Ishikawa (cell line): ENCODE measurements at regions not wholly inside any gene's neighbourhood (a gene's known extent, or its start where the extent isn't known, plus 50 kb on each side); places are given as distances from the start of the nearest gene placed in this dataset.

Experiments
- CEBPB ChIP-seq: IDR thresholded peaks from 2 replicates; pipeline ENCODE4 v1.6.1; 2012
- EP300 ChIP-seq: IDR thresholded peaks from 2 replicates; pipeline ENCODE4 v1.6.1; 2012; ENCODE audit warnings: borderline replicate concordance
- FOXM1 ChIP-seq: IDR thresholded peaks from 2 replicates; pipeline ENCODE4 v1.6.1; 2012; ENCODE audit warnings: low read depth, borderline replicate concordance
- MAX ChIP-seq: IDR thresholded peaks from 2 replicates; pipeline ENCODE4 v1.6.1; 2012
- RAD21 ChIP-seq: IDR thresholded peaks from 2 replicates; pipeline ENCODE4 v1.6.1; 2012; ENCODE audit warnings: low read depth
- TAF1 ChIP-seq: IDR thresholded peaks from 2 replicates; pipeline ENCODE4 v1.6.1; 2012; ENCODE audit warnings: low read depth, mild to moderate bottlenecking
- TCF12 ChIP-seq: IDR thresholded peaks from 2 replicates; pipeline ENCODE4 v1.6.1; 2012; ENCODE audit warnings: low read depth
- TEAD4 ChIP-seq: IDR thresholded peaks from 2 replicates; pipeline ENCODE4 v1.6.1; 2012
- USF1 ChIP-seq: IDR thresholded peaks from 2 replicates; pipeline ENCODE4 v1.6.1; 2012
- YY1 ChIP-seq: IDR thresholded peaks from 2 replicates; pipeline ENCODE4 v1.6.1; 2012; ENCODE audit warnings: low read depth
- ZBTB7A ChIP-seq: IDR thresholded peaks from 2 replicates; pipeline ENCODE4 v1.6.1; 2012; ENCODE audit warnings: low read depth
- TF ChIP-seq, protein P1 (sequence below): IDR thresholded peaks from 2 replicates; pipeline ENCODE4 v1.6.1; 2012; ENCODE audit warnings: low read depth, mild to moderate bottlenecking

DNA sequence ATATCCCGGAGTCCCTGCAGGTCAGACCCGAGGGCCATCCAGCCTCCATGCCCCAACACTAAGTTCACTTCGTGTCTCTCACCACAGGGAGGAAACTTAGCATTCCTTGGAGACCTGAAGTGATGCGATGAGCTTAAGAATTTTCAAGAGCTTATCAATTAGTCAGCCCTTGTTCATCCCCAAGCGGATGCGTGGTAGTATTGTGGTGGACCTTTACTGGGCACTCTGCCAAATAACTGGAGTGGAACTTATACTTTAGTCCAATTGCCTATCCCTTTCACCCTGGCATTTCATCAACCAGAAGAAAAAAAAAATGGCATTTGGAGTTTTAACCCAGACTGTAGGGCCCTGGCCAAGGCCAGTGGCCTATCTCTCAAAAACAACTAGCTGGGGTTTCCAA, 137.1 kb downstream of the RELL1 start:
- no peak for TF ChIP-seq TCF12
- TF ChIP-seq, protein P1, sequence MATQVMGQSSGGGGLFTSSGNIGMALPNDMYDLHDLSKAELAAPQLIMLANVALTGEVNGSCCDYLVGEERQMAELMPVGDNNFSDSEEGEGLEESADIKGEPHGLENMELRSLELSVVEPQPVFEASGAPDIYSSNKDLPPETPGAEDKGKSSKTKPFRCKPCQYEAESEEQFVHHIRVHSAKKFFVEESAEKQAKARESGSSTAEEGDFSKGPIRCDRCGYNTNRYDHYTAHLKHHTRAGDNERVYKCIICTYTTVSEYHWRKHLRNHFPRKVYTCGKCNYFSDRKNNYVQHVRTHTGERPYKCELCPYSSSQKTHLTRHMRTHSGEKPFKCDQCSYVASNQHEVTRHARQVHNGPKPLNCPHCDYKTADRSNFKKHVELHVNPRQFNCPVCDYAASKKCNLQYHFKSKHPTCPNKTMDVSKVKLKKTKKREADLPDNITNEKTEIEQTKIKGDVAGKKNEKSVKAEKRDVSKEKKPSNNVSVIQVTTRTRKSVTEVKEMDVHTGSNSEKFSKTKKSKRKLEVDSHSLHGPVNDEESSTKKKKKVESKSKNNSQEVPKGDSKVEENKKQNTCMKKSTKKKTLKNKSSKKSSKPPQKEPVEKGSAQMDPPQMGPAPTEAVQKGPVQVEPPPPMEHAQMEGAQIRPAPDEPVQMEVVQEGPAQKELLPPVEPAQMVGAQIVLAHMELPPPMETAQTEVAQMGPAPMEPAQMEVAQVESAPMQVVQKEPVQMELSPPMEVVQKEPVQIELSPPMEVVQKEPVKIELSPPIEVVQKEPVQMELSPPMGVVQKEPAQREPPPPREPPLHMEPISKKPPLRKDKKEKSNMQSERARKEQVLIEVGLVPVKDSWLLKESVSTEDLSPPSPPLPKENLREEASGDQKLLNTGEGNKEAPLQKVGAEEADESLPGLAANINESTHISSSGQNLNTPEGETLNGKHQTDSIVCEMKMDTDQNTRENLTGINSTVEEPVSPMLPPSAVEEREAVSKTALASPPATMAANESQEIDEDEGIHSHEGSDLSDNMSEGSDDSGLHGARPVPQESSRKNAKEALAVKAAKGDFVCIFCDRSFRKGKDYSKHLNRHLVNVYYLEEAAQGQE, result no peak
- TF ChIP-seq RAD21, result no peak
- TF ChIP-seq MAX, result no peak
- no peak for TF ChIP-seq ZBTB7A
- TF ChIP-seq TEAD4, result no peak
- TF ChIP-seq TAF1, result no peak
- TF ChIP-seq CEBPB, result no peak
- TF ChIP-seq YY1, result no peak
- no peak for TF ChIP-seq EP300
- TF ChIP-seq FOXM1, result no peak
- no peak for TF ChIP-seq USF1
